ENCODE measurements at regions not wholly inside any gene's neighbourhood (a gene's known extent, or its start where the extent isn't known, plus 50 kb on each side); places are given as distances from the start of the nearest gene placed in this dataset.
"Not testable (repeated sequence)": the region's sequence is repeated elsewhere in the genome, so short reads cannot be mapped to it uniquely, and the experiment has no call there.

- Histone ChIP-seq H3K9me3 (no peaks in the 10 kb centered on the region), H3K36me3 (replicated peaks in 1 of 2; ENCODE audit: insufficient read depth in 1 of 2, low read depth in 2 of 2) (no peaks in the 10 kb centered on the region), H3K4me1 (peaks cover 3% of the 10 kb centered on the region), H3K27me3 (no peaks in the 10 kb centered on the region), H3K4me3 (no peak overlapping the region), H3K27ac (no peak overlapping the region)
- DNase-seq (no peak), ATAC-seq (no peak)
- TF ChIP-seq, protein P1, sequence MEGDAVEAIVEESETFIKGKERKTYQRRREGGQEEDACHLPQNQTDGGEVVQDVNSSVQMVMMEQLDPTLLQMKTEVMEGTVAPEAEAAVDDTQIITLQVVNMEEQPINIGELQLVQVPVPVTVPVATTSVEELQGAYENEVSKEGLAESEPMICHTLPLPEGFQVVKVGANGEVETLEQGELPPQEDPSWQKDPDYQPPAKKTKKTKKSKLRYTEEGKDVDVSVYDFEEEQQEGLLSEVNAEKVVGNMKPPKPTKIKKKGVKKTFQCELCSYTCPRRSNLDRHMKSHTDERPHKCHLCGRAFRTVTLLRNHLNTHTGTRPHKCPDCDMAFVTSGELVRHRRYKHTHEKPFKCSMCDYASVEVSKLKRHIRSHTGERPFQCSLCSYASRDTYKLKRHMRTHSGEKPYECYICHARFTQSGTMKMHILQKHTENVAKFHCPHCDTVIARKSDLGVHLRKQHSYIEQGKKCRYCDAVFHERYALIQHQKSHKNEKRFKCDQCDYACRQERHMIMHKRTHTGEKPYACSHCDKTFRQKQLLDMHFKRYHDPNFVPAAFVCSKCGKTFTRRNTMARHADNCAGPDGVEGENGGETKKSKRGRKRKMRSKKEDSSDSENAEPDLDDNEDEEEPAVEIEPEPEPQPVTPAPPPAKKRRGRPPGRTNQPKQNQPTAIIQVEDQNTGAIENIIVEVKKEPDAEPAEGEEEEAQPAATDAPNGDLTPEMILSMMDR (IDR thresholded peaks at IDR 0.05), result no peak
- TF ChIP-seq POLR2A (IDR thresholded peaks at IDR 0.05), result no peak
- WGBS, 2 donors, result 32 to 44% methylated on average over 1 of the region's 1 CpG
- intact Hi-C loops (cut with DNase I), result no loop called here
Measured at GRCh38 chr9:33698267-33698666, 97.1 kb upstream of the PRSS3 start.

DNA sequence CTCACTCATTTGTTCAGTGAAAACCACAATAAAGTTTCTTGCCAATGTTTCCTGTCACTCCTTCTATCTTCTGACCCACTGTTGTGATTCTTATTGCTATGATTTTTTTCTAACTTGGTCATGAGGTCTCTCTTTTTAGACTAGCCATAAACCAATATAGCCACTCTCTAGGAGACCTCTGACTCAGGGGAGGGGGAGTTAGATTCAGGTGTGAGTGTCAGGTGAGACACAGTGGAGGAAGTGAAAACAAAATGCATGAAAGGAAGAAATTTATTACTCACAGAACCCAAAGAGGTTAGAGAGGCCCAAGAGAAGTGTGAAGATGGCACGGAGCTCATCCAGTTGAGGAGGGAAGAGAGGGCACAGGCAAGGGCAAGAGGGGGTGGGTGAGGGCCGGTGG lies 94.4 kb upstream of the PRSS3 start:
- WGBS, 2 donors, result 88 to 93% methylated on average over 2 of the region's 2 CpGs
- ATAC-seq; H3K36me3 ChIP-seq (replicated peaks in 1 of 2; ENCODE audit: insufficient read depth in 1 of 2, low read depth in 2 of 2); intact Hi-C loops (cut with DNase I); H3K27me3 ChIP-seq; H3K9me3 ChIP-seq; DNase-seq; H3K27ac ChIP-seq; H3K4me3 ChIP-seq: not testable (repeated sequence)
- peaks cover 12% of the 10 kb centered on the region for H3K4me1 ChIP-seq

GRCh38 chr9:33703430-33704102 lies 91.8 kb upstream of the PRSS3 start:
- intact Hi-C loops (cut with DNase I), result no loop called here
- no peaks in the 10 kb centered on the region for H3K9me3 ChIP-seq
- ATAC-seq, result no peak

GRCh38 chr9:33705440-33705839 lies 89.9 kb upstream of the PRSS3 start:
- H3K36me3 ChIP-seq (replicated peaks in 1 of 2; ENCODE audit: insufficient read depth in 1 of 2, low read depth in 2 of 2); H3K4me3 ChIP-seq; H3K9me3 ChIP-seq; intact Hi-C loops (cut with DNase I); H3K27me3 ChIP-seq; ATAC-seq; H3K27ac ChIP-seq: not testable (repeated sequence)
- 15 to 16% methylated on average over 2 of the region's 2 CpGs for WGBS, 2 donors
- peaks cover 12% of the 10 kb centered on the region for H3K4me1 ChIP-seq
- DNase-seq, result peak in 3 of 4 donors; percentile 31 to 73 (median 41)

More at GRCh38 chr9:33703430-33704102, 91.8 kb upstream of the PRSS3 start:
- no peak for TF ChIP-seq POLR2A (IDR thresholded peaks at IDR 0.05)
- TF ChIP-seq, protein P1 (IDR thresholded peaks at IDR 0.05), result no peak
- H3K4me3 ChIP-seq, result no peak overlapping the region
- H3K27me3 ChIP-seq, result no peaks in the 10 kb centered on the region
- whole genome bisulfite sequencing, 2 donors, result 76 to 87% methylated on average over 8 of the region's 8 CpGs
- H3K4me1 ChIP-seq, result peaks cover 12% of the 10 kb centered on the region
- H3K27ac ChIP-seq, result no peak overlapping the region
- no peak for DNase-seq
- H3K36me3 ChIP-seq (replicated peaks in 1 of 2; ENCODE audit: insufficient read depth in 1 of 2, low read depth in 2 of 2), result no peaks in the 10 kb centered on the region

DNA sequence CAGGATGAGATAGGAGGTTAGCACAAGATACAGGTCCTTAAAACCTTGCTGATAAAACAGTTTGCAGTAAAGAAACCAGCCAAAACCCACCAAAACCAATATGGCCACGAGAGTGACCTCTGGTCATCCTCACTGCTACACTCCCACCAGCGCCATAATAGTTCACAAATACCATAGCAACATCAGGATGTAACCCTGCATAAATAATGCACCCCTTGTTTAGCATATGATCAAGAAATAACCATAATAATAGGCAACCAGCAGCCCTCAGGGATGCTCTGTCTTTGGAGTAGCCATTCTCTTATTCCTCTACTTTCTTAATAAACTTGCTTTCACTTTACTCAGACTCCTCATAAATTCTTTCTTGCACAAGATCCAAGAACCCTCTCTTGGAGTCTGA lies 86.9 kb upstream of the PRSS3 start:
- TF ChIP-seq, protein P1 (IDR thresholded peaks at IDR 0.05), result no peak
- no peak for TF ChIP-seq POLR2A (IDR thresholded peaks at IDR 0.05)
- Histone ChIP-seq H3K27me3 (no peaks in the 10 kb centered on the region), H3K36me3 (replicated peaks in 1 of 2; ENCODE audit: insufficient read depth in 1 of 2, low read depth in 2 of 2) (no peaks in the 10 kb centered on the region), H3K9me3 (no peaks in the 10 kb centered on the region), H3K4me1 (peaks cover 8% of the 10 kb centered on the region), H3K27ac (no peak overlapping the region), H3K4me3 (no peak overlapping the region)
- ATAC-seq (no peak), DNase-seq (no peak)
- intact Hi-C loops (cut with DNase I), result no loop called here
- 93 to 94% methylated on average over 2 of the region's 2 CpGs for WGBS, 2 donors

DNA sequence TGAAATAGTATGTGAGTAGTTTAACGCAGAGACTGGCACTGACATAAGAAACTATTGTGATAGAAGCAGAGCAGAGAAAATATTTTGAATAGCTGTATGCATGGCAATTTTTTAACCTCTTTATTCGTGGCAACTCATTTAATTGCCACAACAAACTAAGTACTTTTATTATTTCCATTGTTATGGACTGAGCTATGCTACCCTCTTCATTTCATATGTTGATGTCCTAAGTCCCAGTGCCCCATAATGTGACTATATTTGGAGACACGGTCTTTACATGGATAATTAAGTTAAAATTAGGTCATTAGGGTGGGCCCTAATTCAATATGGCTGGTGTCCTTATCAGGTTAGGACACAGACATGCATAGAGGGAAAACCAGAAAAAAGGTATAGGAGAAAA lies 86.1 kb upstream of the PRSS3 start:
- no peaks in the 10 kb centered on the region for H3K9me3 ChIP-seq
- peaks cover 5% of the 10 kb centered on the region for H3K4me1 ChIP-seq
- no peak overlapping the region for H3K27ac ChIP-seq
- DNase-seq (no peak), ATAC-seq (no peak)
- H3K36me3 ChIP-seq (replicated peaks in 1 of 2; ENCODE audit: insufficient read depth in 1 of 2, low read depth in 2 of 2), result no peaks in the 10 kb centered on the region
- intact Hi-C loops (cut with DNase I), result no loop called here
- TF ChIP-seq POLR2A (IDR thresholded peaks at IDR 0.05), result no peak
- TF ChIP-seq, protein P1 (IDR thresholded peaks at IDR 0.05), result no peak
- 72 to 78% methylated on average over 3 of the region's 3 CpGs for WGBS, 2 donors
- no peak overlapping the region for H3K4me3 ChIP-seq
- no peaks in the 10 kb centered on the region for H3K27me3 ChIP-seq

DNA sequence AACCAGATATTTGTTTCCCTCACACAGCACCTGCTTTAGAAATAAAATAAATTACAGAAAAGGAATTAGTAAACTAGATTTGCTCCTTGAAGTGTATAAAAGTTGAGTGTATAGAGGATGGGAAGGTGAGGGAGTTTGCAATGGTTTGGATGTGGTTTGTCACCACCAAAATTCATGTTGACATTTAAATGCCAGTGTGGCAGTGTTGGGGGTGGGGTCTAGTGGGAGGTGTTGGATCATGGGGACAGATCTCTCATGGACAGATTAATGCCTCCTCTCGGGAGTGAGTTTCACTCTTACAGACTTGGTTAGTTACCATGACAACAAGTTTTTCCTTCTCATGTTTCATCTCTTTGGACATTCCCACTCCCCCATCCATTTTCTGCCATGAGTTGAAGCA lies 83.9 kb upstream of the PRSS3 start:
- H3K4me1 ChIP-seq; ATAC-seq; DNase-seq; H3K36me3 ChIP-seq (replicated peaks in 1 of 2; ENCODE audit: insufficient read depth in 1 of 2, low read depth in 2 of 2); H3K4me3 ChIP-seq; H3K9me3 ChIP-seq; H3K27ac ChIP-seq; H3K27me3 ChIP-seq; intact Hi-C loops (cut with DNase I): not testable (repeated sequence)
- WGBS, 2 donors, result 45 to 63% methylated on average over 1 of the region's 1 CpG

All from body of pancreas (tissue), 4 donors.